Hematopoietic multipotent progenitor cell treated with erythropoietin and hydrocortisone succinate and interleukin-3 and kit ligand, for 17 days (in vitro differentiated cells): ENCODE measurements at regions not wholly inside any gene's neighbourhood (a gene's known extent, or its start where the extent isn't known, plus 50 kb on each side); places are given as distances from the start of the nearest gene placed in this dataset.

ENCODE experiments used
- DNase-seq: peaks from one replicate; pipeline ENCODE4 v3.0.0-alpha.2; 2015; ENCODE audit warnings: low spot score

GRCh38 chr10:111452153-111452552 lies 375.3 kb downstream of the ADRA2A start:
- DNase-seq, result no peak

DNA sequence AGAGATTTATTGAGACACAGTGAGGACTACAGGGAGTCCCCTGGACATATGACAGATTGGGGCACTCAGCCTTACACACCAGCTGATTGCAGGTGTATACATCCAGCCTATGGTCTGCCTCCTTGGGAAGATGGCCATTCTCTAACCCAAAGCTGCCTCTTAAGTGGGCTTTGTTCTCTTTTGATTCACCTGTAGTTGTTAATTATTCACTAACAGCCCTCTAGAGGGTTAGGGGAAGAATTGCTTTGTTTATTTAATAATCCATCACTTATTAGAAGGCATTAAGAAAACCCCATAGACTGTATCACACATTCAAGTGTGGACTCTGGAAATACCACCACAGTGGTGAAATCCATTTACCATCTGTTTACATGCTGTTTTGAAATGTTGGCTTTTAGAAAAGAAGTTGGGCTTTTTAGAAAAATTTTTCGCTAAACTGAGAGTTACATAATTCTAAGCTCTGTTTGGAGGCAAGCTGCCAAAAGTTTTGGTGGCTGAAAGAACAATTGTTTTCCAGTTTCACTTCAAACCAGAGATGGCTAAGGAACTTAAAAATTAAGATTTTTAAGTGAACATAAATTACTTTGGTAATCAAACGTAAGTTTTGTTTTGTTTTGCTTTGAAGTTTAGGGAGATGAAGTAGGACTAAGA lies 379.1 kb downstream of the ADRA2A start:
- DNase-seq, result no peak

DNA sequence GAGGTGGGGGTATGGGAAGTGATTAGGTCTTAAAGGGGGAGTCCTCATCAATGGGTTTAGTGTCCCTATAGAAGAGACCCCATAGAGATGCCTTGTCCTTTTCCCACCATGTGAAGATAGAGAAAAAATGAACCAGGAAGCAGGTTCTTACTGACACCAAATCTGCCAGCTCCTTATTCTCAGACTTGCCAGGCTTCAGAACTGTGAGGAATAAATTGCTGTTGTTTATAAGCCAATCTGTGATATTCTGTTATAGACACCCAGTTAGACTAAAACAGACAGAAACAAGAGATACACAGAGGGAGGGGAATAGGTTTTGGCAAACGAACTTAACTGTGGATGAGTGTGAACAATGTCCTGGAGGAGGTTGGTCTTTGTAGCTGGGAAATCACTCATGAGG lies 381.4 kb downstream of the ADRA2A start:
- DNase-seq, result no peak

GRCh38 chr10:111459967-111460366 lies 383.1 kb downstream of the ADRA2A start:
- DNase-seq, result no peak

- no peak for DNase-seq
These were observed 395.6 kb downstream of the ADRA2A start for GRCh38 chr10:111472445-111472844.

- no peak for DNase-seq
These were observed 396.5 kb downstream of the ADRA2A start for GRCh38 chr10:111473361-111473760.

DNA sequence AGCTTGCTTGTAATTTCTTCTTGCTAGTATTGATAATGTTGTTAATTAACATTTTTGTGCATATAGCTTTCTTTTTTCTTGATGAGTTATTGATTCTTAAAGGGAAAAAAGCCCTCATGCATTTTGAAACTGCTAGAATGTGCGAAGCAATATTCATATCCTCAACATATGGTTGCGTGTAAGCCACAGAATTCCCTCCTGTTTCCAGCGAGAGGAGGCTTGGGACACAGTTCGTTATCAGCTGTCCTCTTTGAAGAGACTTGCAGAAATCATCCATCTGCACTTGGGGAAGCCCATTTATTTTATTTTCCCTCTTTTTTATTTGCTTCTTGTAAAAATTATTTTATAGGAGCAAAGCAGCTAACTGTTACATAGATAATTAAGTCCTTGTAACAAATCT lies 398.0 kb downstream of the ADRA2A start:
- no peak for DNase-seq

- DNase-seq, result no peak
These were observed 398.9 kb downstream of the ADRA2A start for GRCh38 chr10:111475720-111476119.

DNA sequence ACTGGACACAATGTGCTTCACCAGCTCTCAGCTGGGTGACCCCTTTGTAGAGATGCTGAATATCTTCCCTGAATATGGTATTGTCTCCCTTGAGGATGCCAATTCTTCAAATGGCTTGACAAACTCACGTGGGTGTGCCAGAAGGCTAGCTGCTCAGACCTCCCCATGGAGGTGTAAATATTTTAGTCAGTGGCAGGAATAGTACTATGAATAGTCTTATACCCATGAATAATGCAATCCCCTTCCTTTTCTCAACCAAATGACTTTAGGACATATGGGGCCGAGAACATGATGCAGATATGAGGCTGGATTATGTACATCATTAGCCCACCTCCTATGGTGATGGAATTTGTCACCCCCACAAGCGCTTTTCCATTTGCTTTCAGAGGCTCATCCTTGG lies 401.8 kb downstream of the ADRA2A start:
- no peak for DNase-seq

DNA sequence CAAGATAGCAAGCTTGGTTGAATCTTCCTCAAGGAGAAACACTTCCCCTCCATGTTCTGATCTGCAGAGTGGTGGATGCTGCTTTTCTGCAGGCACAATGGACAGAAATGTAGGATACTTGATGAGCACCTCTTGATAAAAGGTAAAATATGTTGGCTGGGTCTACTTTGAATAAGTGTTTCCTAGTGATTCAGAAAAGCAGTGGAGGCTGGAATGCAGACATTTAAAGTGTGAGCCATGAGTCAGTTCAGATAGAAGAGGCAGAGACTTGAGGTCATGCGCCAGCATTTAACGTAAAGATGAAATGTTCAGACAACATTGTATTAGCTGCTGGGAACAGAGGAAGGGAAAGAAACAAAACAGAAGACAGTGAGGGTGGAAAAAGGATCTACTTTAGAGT lies 403.1 kb downstream of the ADRA2A start:
- DNase-seq, result no peak

DNA sequence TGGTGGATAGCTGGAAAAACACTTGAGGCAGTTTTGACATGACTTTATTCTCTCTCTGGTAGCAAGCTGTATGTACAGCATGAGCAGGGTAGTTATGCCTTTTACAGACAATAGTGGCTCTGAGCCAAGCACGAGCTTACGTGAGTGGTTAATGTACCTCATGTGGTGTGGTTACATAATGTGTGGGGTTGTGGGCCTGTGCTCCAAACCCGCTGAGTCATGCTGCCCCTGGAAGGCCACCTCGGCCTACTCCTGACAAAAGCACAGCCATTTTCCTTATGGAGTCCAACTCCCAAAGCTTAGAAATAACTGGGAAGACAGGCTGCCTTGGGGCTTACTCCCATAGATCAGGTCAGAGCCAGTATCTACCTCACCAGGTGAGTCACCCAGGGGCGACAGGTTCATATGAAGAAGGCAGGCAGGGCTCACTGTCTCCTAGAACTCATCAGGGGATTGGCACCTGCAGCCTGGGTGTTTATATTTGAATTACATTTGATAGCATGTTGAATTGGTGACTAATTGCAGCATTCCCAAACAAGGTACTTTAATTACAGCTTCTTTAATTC lies 404.5 kb downstream of the ADRA2A start:
- DNase-seq, result no peak

GRCh38 chr10:111481866-111482265 lies 405.0 kb downstream of the ADRA2A start:
- no peak for DNase-seq

DNA sequence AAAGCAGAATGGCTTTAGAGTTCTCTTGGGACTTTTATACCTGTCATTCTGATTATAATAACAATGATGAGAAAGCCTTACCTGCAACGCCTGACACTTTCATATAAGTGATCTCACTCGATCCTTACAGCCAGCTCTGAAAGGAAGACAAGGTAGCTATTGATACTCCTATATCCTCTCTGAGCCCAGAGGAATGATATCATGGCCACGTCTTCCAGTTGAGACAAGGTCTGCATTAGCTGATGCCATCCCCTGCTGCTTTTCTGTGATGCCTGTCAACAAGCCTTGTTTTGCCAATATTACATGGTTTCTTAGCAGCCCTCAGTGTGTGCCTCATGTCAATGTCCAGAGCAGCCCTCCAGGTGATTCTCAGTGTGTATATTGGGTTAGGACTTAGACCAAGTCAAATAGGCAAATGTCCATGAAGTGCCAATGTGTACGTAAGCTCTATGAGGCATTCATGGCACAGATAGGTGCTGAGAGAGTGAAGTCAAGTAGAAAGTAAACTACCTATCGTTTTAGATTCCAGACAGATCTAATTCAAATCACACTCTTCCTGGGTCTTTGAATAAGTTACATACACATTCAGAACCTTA lies 405.9 kb downstream of the ADRA2A start:
- no peak for DNase-seq

- DNase-seq, result no peak
These were observed 408.9 kb downstream of the ADRA2A start for GRCh38 chr10:111485767-111486166.

GRCh38 chr10:111486346-111486745 lies 409.5 kb downstream of the ADRA2A start:
- DNase-seq, result no peak

DNA sequence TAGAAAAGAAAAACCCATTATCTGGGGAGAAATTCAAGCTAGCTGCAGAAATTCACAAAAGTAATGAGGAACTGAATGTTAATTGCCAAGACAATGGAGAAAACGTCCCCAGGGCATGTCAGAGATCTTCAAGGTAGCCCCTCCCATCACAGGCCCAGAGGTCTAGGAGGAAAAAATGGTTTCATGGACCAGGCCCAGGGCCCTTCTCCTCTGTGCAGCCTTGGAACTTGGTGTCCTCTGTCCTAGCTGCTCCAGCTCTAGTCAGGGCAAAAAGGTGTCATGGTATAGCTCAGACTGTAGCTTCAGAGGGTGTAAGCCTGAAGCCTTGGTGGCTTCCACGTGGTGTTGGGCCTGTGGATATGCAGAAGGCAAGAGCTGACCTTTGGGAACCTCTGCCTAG lies 411.8 kb downstream of the ADRA2A start:
- no peak for DNase-seq

GRCh38 chr10:111491154-111491553 lies 414.3 kb downstream of the ADRA2A start:
- DNase-seq, result no peak

GRCh38 chr10:111493024-111493625 lies 416.3 kb downstream of the ADRA2A start:
- no peak for DNase-seq

GRCh38 chr10:111498560-111498959 lies 421.7 kb downstream of the ADRA2A start:
- no peak for DNase-seq

DNA sequence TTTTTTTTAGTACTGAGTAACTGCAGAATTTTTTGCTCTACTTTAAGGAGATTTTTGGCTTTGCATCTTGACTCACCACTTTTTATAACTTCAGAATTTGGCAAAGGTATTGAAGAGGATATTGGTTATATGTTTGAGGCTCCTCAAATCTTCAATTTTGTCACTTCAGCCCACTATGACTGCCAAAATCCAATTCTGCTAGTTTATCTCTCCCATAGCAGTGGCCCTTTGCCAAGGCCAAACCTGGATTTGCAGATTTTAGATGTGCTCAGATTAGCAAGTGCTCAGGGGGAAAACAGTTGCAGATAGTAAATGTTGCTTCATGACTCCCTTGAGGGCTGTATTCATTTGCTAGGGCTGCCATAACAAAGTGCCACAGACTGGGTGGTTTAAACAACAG lies 427.5 kb downstream of the ADRA2A start:
- no peak for DNase-seq

- no peak for DNase-seq
These were observed 429.6 kb downstream of the ADRA2A start for GRCh38 chr10:111506266-111507034.

GRCh38 chr10:111511751-111512150 lies 434.9 kb downstream of the ADRA2A start:
- no peak for DNase-seq

DNA sequence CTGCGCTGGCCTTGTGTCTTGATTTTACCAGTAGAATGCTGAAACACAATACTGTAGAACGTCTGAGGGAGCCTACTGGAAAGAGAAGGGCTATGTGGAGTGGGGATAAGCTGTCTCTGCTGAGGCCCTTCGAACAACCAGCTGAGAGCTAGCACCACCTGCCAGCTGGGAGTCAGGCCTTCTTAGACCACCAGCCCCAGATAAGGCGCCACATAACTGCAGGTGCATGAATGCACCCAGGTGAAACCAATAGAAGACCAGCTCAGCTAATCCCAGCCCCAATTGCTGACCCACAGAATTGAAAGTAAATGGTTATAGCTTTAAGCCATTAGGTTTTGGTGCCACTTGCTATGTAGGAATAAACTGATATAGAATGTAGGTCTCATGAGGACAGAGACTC lies 438.4 kb downstream of the ADRA2A start:
- no peak for DNase-seq
